Epithelial cell of esophagus (primary cell): ENCODE measurements at regions not wholly inside any gene's neighbourhood (a gene's known extent, or its start where the extent isn't known, plus 50 kb on each side); places are given as distances from the start of the nearest gene placed in this dataset.

Experiments used
- DNase-seq: peaks from one replicate; pipeline ENCODE4 v3.0.0; 2010; ENCODE audit warnings: low read depth
- H3K4me3 ChIP-seq: 2 replicates; pipeline ENCODE4 v1.5.1; 2011; ENCODE audit warnings: mild to moderate bottlenecking, low read length, control low read depth
- CTCF ChIP-seq: IDR thresholded peaks from 2 replicates; pipeline ENCODE4 v1.5.1; 2011; ENCODE audit warnings: low read depth, mild to moderate bottlenecking, low read length, control low read depth, inconsistent platforms; ENCODE audit not compliant: insufficient read depth; ENCODE audit errors: missing control alignments

GRCh38 chr1:240001177-240001740 lies 90.4 kb upstream of the FMN2 start:
- no peak for DNase-seq
- TF ChIP-seq CTCF: no peak
- H3K4me3 ChIP-seq: no peak overlapping the region

- DNase-seq: peak; percentile 3
- no peak overlapping the region for H3K4me3 ChIP-seq
- TF ChIP-seq CTCF: peak; percentile 62
These were observed 87.5 kb upstream of the FMN2 start for GRCh38 chr1:240004086-240004749.

- H3K4me3 ChIP-seq: no peak overlapping the region
- no peak for DNase-seq
- no peak for TF ChIP-seq CTCF
These were observed 85.6 kb upstream of the FMN2 start for GRCh38 chr1:240005997-240006650.

- DNase-seq: no peak
- H3K4me3 ChIP-seq: no peak overlapping the region
- TF ChIP-seq CTCF: no peak
These were observed 83.4 kb upstream of the FMN2 start for GRCh38 chr1:240008298-240008697.

GRCh38 chr1:240014051-240014450 lies 77.6 kb upstream of the FMN2 start:
- H3K4me3 ChIP-seq: no peak overlapping the region
- no peak for TF ChIP-seq CTCF
- DNase-seq: no peak

- DNase-seq: no peak
- H3K4me3 ChIP-seq: no peak overlapping the region
- TF ChIP-seq CTCF: no peak
These were observed 73.1 kb upstream of the FMN2 start for GRCh38 chr1:240018617-240019016.

- H3K4me3 ChIP-seq: no peak overlapping the region
- no peak for DNase-seq
- no peak for TF ChIP-seq CTCF
These were observed 72.2 kb upstream of the FMN2 start for GRCh38 chr1:240019524-240019923.
